DOHH2 (cell line): ENCODE measurements at regions not wholly inside any gene's neighbourhood (a gene's known extent, or its start where the extent isn't known, plus 50 kb on each side); places are given as distances from the start of the nearest gene placed in this dataset.

Experiments used
- H3F3A ChIP-seq: fragments of 200-600 bp; sonication (generic), shearing (Covaris generic); 2 replicates; pipeline ENCODE4 v1.6.0; 2016; ENCODE audit warnings: antibody characterized with exemption, mild to moderate bottlenecking; ENCODE audit not compliant: control insufficient read depth, insufficient read depth
- H3K27ac ChIP-seq: fragments of 200-600 bp; sonication (generic); 2 replicates; pipeline ENCODE4 v1.5.1; 2014; ENCODE audit warnings: low read depth, mild to moderate bottlenecking, low read length, moderate library complexity
- H3K27me3 ChIP-seq: fragments of 200-600 bp; sonication (generic); 2 replicates; pipeline ENCODE4 v1.6.1; 2014; ENCODE audit warnings: mild to moderate bottlenecking, low read length, mixed read lengths; ENCODE audit not compliant: control insufficient read depth
- H3K36me3 ChIP-seq: fragments of 200-600 bp; sonication (generic); 2 replicates; pipeline ENCODE4 v1.6.1; 2014; ENCODE audit warnings: mild to moderate bottlenecking, low read length, moderate library complexity, mixed read lengths; ENCODE audit not compliant: control insufficient read depth
- H3K4me1 ChIP-seq: fragments of 200-600 bp; sonication (generic); 2 replicates; pipeline ENCODE4 v1.6.1; 2014; ENCODE audit warnings: mild to moderate bottlenecking, low read length, mixed read lengths; ENCODE audit not compliant: control insufficient read depth
- H3K4me2 ChIP-seq: fragments of 200-600 bp; sonication (generic); 2 replicates; pipeline ENCODE4 v1.6.0; 2014; ENCODE audit warnings: mild to moderate bottlenecking, low read length, moderate library complexity
- H3K4me3 ChIP-seq: fragments of 200-600 bp; sonication (generic); 2 replicates; pipeline ENCODE4 v1.5.1; 2014; ENCODE audit warnings: mild to moderate bottlenecking, low read length, mixed read lengths
- H3K79me2 ChIP-seq: fragments of 200-600 bp; sonication (generic); 2 replicates; pipeline ENCODE4 v1.6.1; 2014; ENCODE audit warnings: mild to moderate bottlenecking, low read length, mixed read lengths; ENCODE audit not compliant: control insufficient read depth
- H3K9me2 ChIP-seq: fragments of 200-600 bp; sonication (generic); replicated peaks from 2 replicates; pipeline ENCODE4 v1.6.1; 2014; ENCODE audit warnings: mild to moderate bottlenecking, low read length, mixed read lengths; ENCODE audit not compliant: control insufficient read depth
- H3K9me3 ChIP-seq: fragments of 200-600 bp; sonication (generic); 2 replicates; pipeline ENCODE4 v1.6.1; 2014; ENCODE audit warnings: antibody characterized with exemption, low read length, mixed read lengths; ENCODE audit not compliant: control insufficient read depth, insufficient read depth
- H4K20me1 ChIP-seq: fragments of 200-600 bp; sonication (generic); 2 replicates; pipeline ENCODE4 v1.6.0; 2014; ENCODE audit warnings: low read depth, mild to moderate bottlenecking, antibody characterized with exemption, low read length, moderate library complexity; ENCODE audit not compliant: control insufficient read depth, insufficient read depth
- EZH2phosphoT487 ChIP-seq: fragments of 200-600 bp; sonication (generic); IDR thresholded peaks from 2 replicates; pipeline ENCODE4 v1.6.1; 2017; ENCODE audit warnings: borderline replicate concordance, mild to moderate bottlenecking, antibody characterized with exemption, low read length, moderate library complexity, mixed read lengths
- TF ChIP-seq, protein P1 (sequence below): fragments of 200-600 bp; sonication (generic); IDR thresholded peaks from one replicate; pipeline ENCODE4 v1.5.1; 2014; ENCODE audit warnings: antibody characterized with exemption, mild to moderate bottlenecking, low read depth, low read length; ENCODE audit not compliant: poor library complexity, severe bottlenecking

- Histone ChIP-seq H3K9me3 (no peaks in the 10 kb centered on the region), H3K4me1 (no peaks in the 10 kb centered on the region), H3K27me3 (no peaks in the 10 kb centered on the region), H3K4me3 (no peak overlapping the region), H3K9me2 (no peaks in the 10 kb centered on the region), H3K27ac (no peak overlapping the region), H3K79me2 (no peaks in the 10 kb centered on the region), H4K20me1 (no peaks in the 10 kb centered on the region), H3F3A (no peaks in the 10 kb centered on the region), H3K4me2 (no peak overlapping the region), H3K36me3 (no peaks in the 10 kb centered on the region)
- TF ChIP-seq, protein P1, sequence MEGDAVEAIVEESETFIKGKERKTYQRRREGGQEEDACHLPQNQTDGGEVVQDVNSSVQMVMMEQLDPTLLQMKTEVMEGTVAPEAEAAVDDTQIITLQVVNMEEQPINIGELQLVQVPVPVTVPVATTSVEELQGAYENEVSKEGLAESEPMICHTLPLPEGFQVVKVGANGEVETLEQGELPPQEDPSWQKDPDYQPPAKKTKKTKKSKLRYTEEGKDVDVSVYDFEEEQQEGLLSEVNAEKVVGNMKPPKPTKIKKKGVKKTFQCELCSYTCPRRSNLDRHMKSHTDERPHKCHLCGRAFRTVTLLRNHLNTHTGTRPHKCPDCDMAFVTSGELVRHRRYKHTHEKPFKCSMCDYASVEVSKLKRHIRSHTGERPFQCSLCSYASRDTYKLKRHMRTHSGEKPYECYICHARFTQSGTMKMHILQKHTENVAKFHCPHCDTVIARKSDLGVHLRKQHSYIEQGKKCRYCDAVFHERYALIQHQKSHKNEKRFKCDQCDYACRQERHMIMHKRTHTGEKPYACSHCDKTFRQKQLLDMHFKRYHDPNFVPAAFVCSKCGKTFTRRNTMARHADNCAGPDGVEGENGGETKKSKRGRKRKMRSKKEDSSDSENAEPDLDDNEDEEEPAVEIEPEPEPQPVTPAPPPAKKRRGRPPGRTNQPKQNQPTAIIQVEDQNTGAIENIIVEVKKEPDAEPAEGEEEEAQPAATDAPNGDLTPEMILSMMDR, result no peak
- no peak for TF ChIP-seq EZH2phosphoT487
Measured at GRCh38 chr12:83808591-83808990, 1104.0 kb downstream of the SLC6A15 start.

- H3K9me3 ChIP-seq, result no peaks in the 10 kb centered on the region
- no peaks in the 10 kb centered on the region for H3K4me1 ChIP-seq
- H3K9me2 ChIP-seq, result no peaks in the 10 kb centered on the region
- no peaks in the 10 kb centered on the region for H3F3A ChIP-seq
- no peak overlapping the region for H3K4me2 ChIP-seq
- no peak overlapping the region for H3K4me3 ChIP-seq
- H3K79me2 ChIP-seq, result no peaks in the 10 kb centered on the region
- H4K20me1 ChIP-seq, result no peaks in the 10 kb centered on the region
- H3K36me3 ChIP-seq, result no peaks in the 10 kb centered on the region
- no peaks in the 10 kb centered on the region for H3K27me3 ChIP-seq
- TF ChIP-seq, protein P1, result no peak
- TF ChIP-seq EZH2phosphoT487, result no peak
- H3K27ac ChIP-seq, result no peak overlapping the region
Measured at GRCh38 chr12:83807871-83808270, 1104.7 kb downstream of the SLC6A15 start.

GRCh38 chr12:83805873-83806272, 1106.7 kb downstream of the SLC6A15 start:
- H3K9me2 ChIP-seq, result no peaks in the 10 kb centered on the region
- no peaks in the 10 kb centered on the region for H3K9me3 ChIP-seq
- H3K27me3 ChIP-seq, result no peaks in the 10 kb centered on the region
- H3F3A ChIP-seq, result no peaks in the 10 kb centered on the region
- no peaks in the 10 kb centered on the region for H3K79me2 ChIP-seq
- no peak overlapping the region for H3K4me3 ChIP-seq
- H3K27ac ChIP-seq, result no peak overlapping the region
- TF ChIP-seq EZH2phosphoT487, result no peak
- TF ChIP-seq, protein P1, result no peak
- H3K36me3 ChIP-seq, result no peaks in the 10 kb centered on the region
- H3K4me2 ChIP-seq, result no peak overlapping the region
- H4K20me1 ChIP-seq, result no peaks in the 10 kb centered on the region
- H3K4me1 ChIP-seq, result no peaks in the 10 kb centered on the region

DNA sequence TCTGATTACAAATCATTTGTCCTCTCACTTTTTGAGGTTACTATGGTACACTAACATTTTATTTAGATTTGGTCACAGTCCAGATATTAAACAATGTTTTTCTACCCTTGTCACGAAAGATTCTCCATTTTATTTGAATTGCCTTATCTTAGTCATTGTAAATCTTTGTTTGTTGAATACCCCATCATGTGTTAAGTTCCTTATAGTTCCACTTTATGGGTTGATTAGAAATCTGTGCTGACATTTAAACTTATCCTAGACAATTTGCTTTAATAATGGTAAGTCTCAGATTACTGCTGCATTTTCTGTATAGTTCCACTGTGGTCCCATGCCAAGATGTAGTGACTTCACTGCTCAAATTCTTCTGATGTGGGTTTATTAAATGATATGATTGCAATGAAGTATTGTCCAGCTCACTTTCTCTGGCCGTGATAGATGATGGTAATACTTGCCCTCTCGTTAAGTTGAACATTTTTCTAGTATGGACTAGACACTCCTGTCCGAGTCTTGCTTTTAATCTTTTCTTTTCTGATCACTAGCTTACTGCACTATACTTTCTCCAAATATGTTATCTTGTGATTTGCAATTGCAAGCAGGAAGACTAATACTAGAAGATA, 1107.3 kb downstream of the SLC6A15 start:
- H3K4me2 ChIP-seq, result no peak overlapping the region

More for the DNA sequence above, 1107.3 kb downstream of the SLC6A15 start:
- Histone ChIP-seq H3K79me2 (no peaks in the 10 kb centered on the region), H3K4me1 (no peaks in the 10 kb centered on the region), H3K9me3 (no peaks in the 10 kb centered on the region), H3K27ac (no peak overlapping the region), H4K20me1 (no peaks in the 10 kb centered on the region), H3F3A (no peaks in the 10 kb centered on the region), H3K4me3 (no peak overlapping the region), H3K36me3 (no peaks in the 10 kb centered on the region), H3K9me2 (no peaks in the 10 kb centered on the region), H3K27me3 (no peaks in the 10 kb centered on the region)
- TF ChIP-seq, protein P1, result no peak
- no peak for TF ChIP-seq EZH2phosphoT487
